Nephron progenitor cell (in vitro differentiated cells): ENCODE measurements at regions not wholly inside any gene's neighbourhood (a gene's known extent, or its start where the extent isn't known, plus 50 kb on each side); places are given as distances from the start of the nearest gene placed in this dataset.

Experiments
- DNase-seq: peaks from one replicate; pipeline ENCODE4 v3.0.0; 2021
- H3K27ac Mint-ChIP-seq: 2 replicates; pipeline ENCODE4 v1.8.0; 2021; ENCODE audit warnings: mild to moderate bottlenecking, moderate library complexity, mixed read lengths
- H3K27me3 Mint-ChIP-seq: 2 replicates; pipeline ENCODE4 v1.8.0; 2021; ENCODE audit warnings: mild to moderate bottlenecking, low read depth, mixed read lengths; ENCODE audit not compliant: poor library complexity
- H3K36me3 Mint-ChIP-seq: 2 replicates; pipeline ENCODE4 v1.8.0; 2021; ENCODE audit warnings: low read depth, mixed read lengths
- H3K4me1 Mint-ChIP-seq: 2 replicates; pipeline ENCODE4 v1.8.0; 2021; ENCODE audit warnings: mixed read lengths
- H3K4me3 Mint-ChIP-seq: 2 replicates; pipeline ENCODE4 v1.8.0; 2021; ENCODE audit warnings: mild to moderate bottlenecking, moderate library complexity, mixed read lengths
- H3K9me3 Mint-ChIP-seq: 2 replicates; pipeline ENCODE4 v1.8.0; 2021; ENCODE audit warnings: mild to moderate bottlenecking, moderate library complexity, mixed read lengths
- CTCF ChIP-seq: fragments of 200-600 bp; sonication (generic); IDR thresholded peaks from 2 replicates; pipeline ENCODE4 v1.5.0; 2021; ENCODE audit warnings: antibody characterized with exemption

- H3K36me3 Mint-ChIP-seq, result no peaks in the 10 kb centered on the region
- H3K27ac Mint-ChIP-seq, result peak overlapping the region; percentile 11
- H3K4me3 Mint-ChIP-seq, result no peak overlapping the region
Measured at GRCh38 chr13:34104853-34105252, 286.9 kb downstream of the RFC3 start.

DNA sequence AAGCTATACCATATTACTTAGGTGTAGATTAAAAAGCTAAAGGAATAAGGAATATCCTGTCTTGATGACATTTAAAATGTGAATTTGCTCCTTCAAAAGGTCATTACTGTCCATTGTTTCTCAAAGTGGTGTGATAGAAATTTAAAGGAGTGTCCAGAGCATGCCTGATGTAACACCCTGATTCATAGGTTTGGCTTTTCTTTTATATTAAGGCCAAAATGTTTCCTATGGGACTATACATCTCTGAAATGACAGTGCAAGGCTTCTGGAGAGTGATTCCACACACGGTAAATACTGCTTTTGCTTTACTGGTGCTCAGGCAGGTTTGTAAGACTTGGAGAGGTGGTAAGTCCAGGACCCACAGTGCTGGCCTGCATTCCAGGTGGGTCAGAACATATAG is 289.9 kb downstream of the RFC3 start:
- Mint-ChIP-seq H3K27me3 (peaks cover 3% of the 10 kb centered on the region), H3K27ac (no peak overlapping the region), H3K36me3 (no peaks in the 10 kb centered on the region)

More at GRCh38 chr13:34104853-34105252, 286.9 kb downstream of the RFC3 start:
- Mint-ChIP-seq H3K27me3 (no peaks in the 10 kb centered on the region), H3K9me3 (peaks cover 4% of the 10 kb centered on the region), H3K4me1 (peaks cover 24% of the 10 kb centered on the region)
- TF ChIP-seq CTCF, result no peak
- no peak for DNase-seq

DNA sequence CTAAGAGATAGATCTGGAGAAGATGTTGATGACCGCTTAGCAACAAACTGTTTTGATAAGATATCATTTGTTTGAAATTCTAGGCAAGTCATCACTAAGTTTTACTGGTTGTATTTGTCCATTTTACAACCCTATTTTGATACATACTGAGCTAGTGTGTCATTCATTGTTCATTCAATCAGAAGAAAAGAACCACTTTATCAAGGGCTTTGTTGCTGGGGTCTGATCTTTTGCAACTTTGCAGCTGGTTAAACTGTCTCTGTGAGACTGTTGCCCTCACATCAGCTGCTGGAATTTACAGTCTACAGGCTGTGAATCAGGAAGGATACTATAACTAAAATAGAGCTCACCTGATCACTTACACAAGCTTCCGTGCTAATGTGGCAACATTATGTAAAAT is 290.5 kb downstream of the RFC3 start:
- H3K27me3 Mint-ChIP-seq, result peaks cover 3% of the 10 kb centered on the region
- peaks cover 9% of the 10 kb centered on the region for H3K4me1 Mint-ChIP-seq
- H3K4me3 Mint-ChIP-seq, result no peak overlapping the region
- H3K27ac Mint-ChIP-seq, result no peak overlapping the region
- TF ChIP-seq CTCF, result no peak
- DNase-seq, result no peak
- no peaks in the 10 kb centered on the region for H3K36me3 Mint-ChIP-seq
- peaks cover 4% of the 10 kb centered on the region for H3K9me3 Mint-ChIP-seq

More for the DNA sequence above, 289.9 kb downstream of the RFC3 start:
- no peak for TF ChIP-seq CTCF
- no peak for DNase-seq
- H3K4me3 Mint-ChIP-seq, result no peak overlapping the region
- peaks cover 9% of the 10 kb centered on the region for H3K4me1 Mint-ChIP-seq
- H3K9me3 Mint-ChIP-seq, result peaks cover 4% of the 10 kb centered on the region

GRCh38 chr13:34114581-34114980 is 296.6 kb downstream of the RFC3 start:
- no peak for DNase-seq
- Mint-ChIP-seq H3K36me3 (no peaks in the 10 kb centered on the region), H3K27me3 (peaks cover 6% of the 10 kb centered on the region), H3K27ac (no peak overlapping the region), H3K4me1 (no peaks in the 10 kb centered on the region), H3K4me3 (no peak overlapping the region), H3K9me3 (no peaks in the 10 kb centered on the region)
- TF ChIP-seq CTCF, result no peak

DNA sequence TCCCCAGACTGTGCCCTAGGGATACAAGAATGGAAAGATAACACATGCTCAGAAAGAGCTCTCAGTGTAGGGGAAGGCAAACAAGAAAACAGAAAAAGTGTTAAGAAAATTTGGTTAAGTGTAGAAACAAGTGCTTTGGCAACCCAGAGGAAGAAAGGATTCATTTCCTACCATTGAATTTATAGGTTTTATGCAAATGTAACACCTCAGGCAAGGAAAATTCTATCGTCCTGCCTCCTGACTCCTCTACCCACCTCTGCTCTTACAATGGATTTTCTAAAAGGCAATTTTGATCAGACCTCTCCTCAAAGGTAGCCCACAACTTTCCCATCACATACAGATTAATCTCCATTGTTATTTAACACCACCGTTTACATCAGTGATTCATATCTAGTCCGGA is 298.7 kb downstream of the RFC3 start:
- Mint-ChIP-seq H3K4me1 (no peaks in the 10 kb centered on the region), H3K9me3 (no peaks in the 10 kb centered on the region), H3K36me3 (no peaks in the 10 kb centered on the region), H3K27ac (no peak overlapping the region), H3K4me3 (no peak overlapping the region), H3K27me3 (peaks cover 6% of the 10 kb centered on the region)
- DNase-seq, result no peak
- no peak for TF ChIP-seq CTCF

GRCh38 chr13:34124666-34125306 is 306.8 kb downstream of the RFC3 start:
- Mint-ChIP-seq H3K36me3 (no peaks in the 10 kb centered on the region), H3K27me3 (no peaks in the 10 kb centered on the region), H3K27ac (no peak overlapping the region), H3K4me1 (no peaks in the 10 kb centered on the region), H3K9me3 (no peaks in the 10 kb centered on the region), H3K4me3 (no peak overlapping the region)
- TF ChIP-seq CTCF, result no peak
- DNase-seq, result no peak
